ELR (cell line): ENCODE measurements at regions not wholly inside any gene's neighbourhood (a gene's known extent, or its start where the extent isn't known, plus 50 kb on each side); places are given as distances from the start of the nearest gene placed in this dataset.

Source experiments
- DNase-seq: peaks from one replicate; pipeline ENCODE4 v3.0.0-alpha.2; 2015; ENCODE audit warnings: low read depth

DNA sequence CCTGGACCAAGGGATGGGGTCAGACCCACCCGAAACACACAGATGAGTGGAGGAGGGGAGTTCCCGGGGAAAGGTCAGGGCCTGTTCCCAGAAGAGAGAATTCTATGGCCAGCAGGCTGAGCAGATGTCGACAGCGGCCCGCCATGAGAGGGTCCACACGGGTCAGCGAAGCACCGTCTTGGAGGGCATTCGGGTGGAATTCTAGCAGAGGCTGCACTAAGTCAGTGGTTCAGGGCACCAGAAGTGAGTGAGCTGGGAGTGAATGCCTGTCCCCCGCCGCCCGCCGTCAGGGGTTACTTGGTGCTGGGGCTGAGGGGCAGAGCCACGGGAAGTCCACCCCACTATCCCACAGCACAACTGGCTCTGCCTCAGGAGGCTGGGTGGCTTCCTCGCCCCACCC lies 96.2 kb upstream of the VSTM2B start:
- no peak for DNase-seq

DNA sequence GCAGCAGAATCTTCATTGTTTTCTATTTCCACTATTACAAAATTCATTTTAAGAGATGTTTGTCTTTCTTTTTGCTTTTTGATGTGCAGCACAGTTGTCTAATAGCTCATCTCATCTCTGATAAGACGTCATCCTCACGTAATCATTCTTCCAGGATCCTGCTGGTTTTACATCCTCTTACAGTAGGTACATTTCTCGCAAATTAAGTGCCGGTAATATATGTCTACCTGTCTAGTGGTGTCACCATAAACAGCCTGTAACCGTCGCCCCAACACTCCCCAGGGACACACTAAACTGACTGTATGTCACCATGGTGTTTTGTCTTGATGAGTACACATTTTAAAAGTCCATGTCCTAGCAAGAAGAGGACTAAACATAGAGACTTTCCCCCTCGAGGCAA lies 94.5 kb upstream of the VSTM2B start:
- no peak for DNase-seq

DNA sequence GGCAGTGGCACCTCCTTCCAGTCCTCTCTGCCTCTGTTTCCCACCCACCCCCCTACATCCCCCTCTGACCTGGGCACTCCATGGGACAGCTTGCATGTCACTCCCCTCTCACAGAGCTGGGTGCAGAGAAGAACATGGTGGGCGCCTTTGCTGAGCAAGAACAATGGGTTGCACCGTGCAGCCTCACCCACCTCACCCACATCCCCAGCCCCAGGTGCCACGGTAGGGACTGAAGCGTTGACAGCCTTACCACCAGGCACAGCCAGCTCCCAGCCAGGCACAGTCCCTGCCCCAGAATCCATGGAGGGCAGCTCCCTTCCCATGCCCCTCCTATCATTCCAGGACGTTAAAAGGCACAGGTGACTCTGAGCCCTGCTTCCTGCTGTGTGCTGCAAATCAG lies 93.1 kb upstream of the VSTM2B start:
- DNase-seq = no peak

DNA sequence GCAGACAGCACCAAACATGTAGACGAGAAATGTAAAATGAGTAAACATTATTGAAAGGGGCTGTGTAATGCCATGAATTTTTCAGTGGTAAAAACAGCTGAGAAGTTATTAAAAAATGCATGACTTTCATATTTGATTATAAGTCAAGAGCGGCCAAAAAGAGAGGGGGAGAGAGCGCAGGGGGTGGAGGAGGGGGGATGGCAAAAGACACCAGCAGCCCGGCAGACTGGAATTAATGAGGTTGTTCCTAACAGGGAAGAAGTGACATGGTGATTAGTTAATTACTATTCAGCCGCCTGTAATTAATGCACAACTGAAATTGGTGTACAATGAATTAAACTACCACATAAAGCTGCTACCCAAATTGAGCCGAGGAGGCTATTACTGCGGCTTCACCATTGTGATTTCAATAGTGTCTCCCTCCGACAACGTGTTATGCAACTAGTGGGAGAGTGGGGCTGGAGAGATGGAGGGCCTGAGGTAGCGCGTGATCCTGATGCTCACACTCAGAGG lies 89.1 kb upstream of the VSTM2B start:
- no peak for DNase-seq

DNA sequence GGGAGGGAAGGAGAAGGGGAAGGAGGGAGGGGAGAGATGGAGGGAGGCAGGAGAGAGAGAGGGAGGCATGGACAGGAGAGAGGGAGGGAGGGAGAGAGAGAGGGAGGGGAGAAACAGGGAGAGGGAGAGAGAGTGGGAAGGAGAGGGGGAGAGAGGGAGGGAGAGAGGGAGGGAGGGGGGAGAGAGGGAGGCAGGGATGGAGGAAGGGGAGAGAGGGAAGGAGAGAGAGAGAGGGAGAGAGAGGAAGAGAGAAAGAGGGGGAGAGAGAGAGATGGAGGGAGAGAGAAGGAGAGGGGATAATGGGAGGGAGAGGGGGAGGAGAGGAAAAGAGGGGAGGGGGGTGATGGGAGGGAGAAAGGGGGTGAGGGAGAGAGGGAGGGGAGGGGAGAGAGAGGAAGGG lies 86.8 kb upstream of the VSTM2B start:
- no peak for DNase-seq

DNA sequence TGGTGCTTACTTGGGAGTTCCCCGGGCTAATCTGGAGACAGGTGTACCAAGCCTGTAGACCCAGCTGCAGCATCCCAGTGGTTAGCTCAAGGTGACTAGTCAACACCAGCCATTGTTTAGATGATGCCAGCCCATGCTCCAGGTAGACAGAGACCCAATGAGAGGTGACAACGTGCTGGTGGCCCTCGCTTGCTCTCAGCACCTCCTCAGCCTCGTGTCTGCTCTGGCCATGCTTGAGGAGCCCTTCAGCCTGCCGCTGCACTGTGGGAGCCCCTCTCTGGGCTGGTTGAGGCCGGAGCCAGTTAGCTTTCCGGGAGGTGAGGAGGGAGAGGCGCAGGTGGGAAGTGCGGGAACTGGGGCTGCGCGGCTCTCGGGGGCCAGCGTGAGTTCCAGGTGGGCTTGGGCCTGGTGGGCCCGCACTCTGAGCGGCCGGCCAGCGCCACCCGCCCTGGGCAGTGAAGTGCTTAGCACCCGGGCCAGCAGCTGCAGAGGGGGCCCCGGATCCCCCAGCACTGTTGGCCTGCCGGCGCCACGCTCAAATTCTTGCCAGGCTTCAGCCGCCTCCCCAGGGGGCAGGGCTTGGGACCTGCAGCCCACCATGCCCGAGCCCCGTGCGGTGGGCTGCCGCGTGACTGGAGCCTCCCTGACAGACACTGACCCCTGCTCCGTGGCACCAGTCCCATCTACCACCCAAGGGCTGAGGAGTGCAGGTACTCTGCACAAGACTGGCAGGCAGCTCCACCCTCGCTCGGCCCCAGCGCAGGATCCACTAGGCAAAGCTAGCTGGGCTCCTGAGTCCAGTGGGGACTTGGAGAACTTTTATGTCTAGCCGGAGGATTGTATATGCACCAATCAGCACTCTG lies 85.9 kb upstream of the VSTM2B start:
- no peak for DNase-seq

DNA sequence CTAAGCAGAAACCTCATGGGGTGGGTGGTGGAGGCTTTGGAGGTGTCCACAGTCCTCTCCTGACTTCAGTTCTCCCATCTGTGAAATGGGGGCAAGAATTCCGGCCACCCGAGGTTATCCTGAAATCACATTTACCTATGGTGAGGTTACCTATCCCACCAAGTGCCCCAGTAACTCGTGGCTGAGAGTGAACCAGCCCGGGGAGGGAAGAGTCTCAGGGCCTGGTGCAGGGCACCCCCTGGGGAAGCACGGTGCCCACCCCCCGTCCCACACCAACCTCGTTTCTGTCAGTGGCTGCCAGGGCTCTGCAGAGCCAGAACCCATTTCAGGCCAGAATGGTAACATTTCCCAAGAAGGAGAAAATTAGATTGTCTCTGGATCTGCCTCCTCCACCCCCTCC lies 83.7 kb upstream of the VSTM2B start:
- no peak for DNase-seq

DNA sequence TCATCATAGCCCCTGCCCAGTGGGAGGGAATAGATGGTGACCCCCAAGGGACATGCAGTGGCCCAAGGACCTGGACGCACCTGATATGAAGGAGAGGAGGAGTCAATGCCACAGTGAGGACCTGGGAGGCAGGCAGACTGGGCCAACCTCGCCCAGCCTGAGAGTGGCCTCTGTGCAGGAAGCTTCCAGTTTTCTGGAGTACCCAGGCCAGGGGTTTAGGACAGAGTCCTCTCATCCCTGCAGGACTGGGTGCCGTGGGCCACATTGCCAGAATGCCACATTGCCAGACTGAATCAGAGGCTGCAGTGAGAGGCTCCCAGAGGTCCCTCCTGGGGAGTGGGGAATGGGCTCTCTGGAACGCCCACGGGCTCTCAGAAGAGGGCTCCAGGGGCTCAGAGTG lies 82.9 kb upstream of the VSTM2B start:
- DNase-seq = no peak

DNA sequence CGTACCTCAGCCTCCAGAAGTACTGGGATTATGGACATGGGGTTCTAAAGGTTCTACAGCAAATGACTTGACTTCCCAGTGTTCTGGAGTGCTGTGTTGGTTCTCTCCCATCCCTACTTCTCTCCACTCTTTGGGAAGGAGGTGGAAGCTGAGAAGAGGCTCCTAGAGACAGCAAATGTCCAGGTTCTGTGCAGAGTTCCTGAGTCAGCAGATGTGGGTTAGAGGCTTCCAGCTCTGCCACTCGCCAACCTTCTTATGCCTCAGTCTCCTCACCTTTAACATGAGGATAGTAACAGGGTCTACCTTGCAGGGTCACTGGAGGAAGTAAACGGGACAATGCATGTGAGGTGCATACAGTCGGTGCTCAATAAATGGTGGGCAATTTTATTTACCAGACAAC lies 80.5 kb upstream of the VSTM2B start:
- no peak for DNase-seq

DNA sequence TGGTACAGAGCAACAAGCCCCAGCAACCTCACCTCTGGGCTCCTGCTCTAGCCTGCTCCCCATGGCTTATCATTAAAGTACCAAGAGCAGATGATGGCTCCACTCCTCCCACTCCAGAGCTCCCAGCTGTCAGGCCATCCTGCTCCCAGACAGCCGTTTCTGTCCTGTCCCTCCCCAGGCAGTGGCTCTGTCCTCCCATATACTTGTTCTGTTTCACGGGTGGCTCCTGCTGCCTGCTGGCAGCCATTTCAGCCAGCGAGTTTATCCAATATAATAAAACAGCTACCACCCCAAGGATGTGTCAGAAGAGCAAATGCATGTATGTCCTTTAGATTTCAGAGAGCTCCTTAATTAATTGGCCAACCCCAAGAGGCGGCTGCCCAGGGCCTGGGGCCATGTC lies 79.4 kb upstream of the VSTM2B start:
- no peak for DNase-seq

DNA sequence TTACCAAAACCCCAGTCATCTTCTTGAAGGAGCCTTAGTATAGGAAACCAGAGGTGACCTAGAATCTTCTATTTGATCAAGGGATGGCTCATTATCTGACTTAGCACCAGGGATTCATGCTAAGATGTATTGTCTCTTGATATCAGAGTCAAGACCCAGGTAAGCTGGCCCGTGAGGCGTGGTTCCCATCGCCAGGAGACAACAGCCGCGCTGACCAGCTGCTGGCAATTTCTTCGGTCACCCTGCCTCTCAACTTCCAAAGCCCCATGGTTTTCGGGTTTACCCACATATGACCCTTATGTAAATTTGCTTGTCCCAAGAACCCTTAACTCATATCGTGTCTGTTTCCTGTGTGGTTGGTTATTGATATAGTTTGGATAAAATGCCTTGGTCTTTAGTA lies 77.7 kb upstream of the VSTM2B start:
- no peak for DNase-seq

DNA sequence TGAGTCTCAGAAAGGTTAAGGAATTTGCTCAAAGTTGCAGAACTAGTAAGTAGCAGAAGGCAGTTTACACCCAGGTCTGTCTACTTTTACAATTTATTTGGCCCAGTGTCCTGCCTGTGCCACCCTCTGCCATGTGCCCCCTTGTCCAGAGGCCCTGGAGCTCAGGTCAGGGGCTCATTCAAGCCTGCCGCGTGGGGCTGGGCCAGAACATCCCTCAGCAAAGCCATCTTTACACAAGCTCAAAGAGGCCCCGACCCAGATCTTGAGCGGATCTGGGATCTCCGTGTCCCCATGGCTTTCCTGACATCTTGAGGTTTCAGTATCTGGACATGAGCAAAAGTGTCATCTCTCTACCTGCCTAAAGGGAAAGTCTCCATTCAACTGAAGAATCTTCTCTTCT lies 76.4 kb upstream of the VSTM2B start:
- no peak for DNase-seq

DNA sequence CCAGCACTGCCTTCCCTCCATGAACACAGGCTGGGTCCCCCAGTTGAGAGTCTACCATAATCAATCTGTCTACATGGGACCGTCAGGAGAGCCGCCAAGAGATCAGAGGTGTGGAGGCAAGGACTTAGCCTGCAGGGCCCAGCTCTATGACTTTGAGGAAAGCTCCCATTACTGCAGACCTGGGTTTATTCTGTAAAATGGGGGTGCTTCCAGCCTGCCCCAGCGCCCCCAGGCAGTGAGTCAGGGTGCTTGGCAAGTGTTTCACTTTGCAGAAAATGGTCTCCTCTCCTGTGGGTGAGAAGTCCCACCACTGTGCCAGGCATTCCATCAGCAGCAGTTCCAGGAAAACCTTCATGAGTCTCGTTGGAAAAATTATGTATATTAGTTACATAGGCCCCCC lies 75.5 kb upstream of the VSTM2B start:
- DNase-seq = no peak

DNA sequence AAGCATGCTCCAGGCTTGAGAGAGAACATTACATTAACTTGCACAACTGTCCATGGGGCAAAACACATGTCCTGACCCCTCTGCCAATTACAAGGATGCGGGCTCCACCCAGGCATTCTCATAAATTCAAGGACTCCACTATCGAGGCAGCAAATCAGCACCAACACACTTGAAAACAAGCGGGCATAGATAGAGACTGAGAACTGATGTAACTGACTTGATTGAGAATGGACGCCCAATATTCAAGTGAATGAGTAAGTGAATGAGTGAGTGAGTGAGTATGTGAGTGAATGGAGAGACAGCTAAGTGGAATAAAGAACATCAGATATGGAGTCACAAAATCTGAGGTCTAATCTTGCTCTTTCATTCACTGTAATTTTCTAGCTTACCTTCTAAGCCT lies 75.0 kb upstream of the VSTM2B start:
- no peak for DNase-seq

DNA sequence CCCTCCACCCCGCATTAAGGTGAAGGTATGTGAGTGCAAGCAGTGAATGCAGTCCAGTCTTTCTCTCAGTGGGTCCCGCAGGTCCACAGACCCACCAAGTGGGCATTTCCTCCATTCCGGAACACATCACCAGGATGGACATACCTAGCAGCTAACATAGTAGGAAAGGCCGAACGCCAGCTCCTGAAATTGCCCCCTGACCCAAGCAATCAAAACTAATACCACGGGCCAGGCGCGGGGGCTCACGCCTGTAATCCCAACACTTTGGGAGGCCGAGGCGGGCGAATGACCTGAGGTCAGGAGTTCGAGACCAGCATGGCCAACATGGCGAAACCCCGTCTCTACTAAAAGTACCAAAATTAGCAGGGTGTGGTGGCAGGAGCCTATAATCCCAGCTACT lies 71.7 kb upstream of the VSTM2B start:
- DNase-seq = no peak

DNA sequence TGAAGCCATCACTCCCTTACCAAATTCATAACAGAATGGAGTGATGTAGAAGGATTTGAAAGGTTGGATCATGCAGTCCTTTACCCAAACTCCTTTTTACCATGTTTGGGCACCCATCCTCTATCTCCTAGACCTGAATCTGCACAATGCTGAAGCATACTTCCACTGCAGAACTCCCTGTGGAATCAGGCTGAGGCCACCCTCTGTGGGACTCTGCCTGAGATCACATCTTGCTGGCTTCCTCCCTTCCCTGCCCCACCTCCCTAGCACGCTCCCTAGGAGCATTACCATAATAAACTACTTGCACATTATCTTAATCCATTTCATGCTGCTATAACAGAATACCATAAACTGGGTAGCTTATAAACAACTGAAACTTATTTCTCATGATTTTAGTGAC lies 68.4 kb upstream of the VSTM2B start:
- DNase-seq = no peak

DNA sequence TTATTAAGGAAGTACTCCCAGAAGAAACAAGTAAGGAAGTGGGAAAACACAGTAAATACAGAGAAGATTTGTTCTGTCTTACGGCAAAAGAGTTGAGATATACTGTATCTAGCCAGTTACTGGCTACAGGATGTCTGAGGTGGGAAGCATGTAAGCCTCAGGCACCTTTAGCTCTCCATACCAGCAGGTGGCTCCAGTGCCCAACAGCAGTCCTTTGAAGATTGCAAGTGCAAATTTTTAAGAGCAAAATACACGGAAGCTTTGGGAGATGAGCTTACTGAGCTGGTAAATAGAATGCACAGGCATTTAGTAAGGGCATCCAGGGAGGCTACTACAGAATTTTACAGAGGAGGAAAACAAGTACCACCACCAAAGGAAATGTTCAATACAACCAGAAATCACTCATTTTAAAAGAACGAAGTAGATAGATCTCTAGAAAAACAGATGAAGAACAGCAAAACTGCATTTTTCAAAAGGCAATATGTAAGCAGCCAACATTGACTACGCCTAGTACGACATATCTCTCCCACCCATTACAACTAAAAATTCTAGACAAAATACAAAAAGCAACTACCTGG lies 57.9 kb upstream of the VSTM2B start:
- peak; percentile 62 for DNase-seq

DNA sequence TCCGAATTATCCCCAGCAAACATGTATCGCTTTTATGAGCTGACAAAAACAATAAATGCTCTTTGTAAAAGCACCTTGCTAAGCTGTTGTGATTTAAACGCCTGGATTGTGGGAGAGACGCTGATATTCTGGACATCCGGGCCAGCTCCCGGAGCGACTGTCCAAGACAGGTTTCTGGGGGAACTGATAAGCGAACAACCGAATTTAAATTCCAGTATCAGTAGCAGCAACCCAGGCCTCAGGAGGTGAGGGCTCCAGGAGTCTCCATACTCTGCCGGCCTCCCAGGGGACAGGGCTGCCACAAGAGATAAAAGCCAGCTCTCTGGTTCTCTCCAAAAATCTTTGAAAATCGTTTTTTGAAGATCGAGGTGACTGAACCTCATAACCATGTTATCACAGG lies 50.3 kb upstream of the VSTM2B start:
- no peak for DNase-seq
